Brain microvascular endothelial cell (primary cell): ENCODE measurements at regions not wholly inside any gene's neighbourhood (a gene's known extent, or its start where the extent isn't known, plus 50 kb on each side); places are given as distances from the start of the nearest gene placed in this dataset.

Experiments used
- DNase-seq: peaks from one replicate; pipeline ENCODE4 v3.0.0-alpha.2; 2020
- H3K27ac ChIP-seq: fragments of 250-450 bp; sonication (Bioruptor Pico); 2 replicates; pipeline ENCODE4 v1.5.1; 2020; ENCODE audit warnings: mild to moderate bottlenecking, moderate library complexity
- H3K27me3 ChIP-seq: fragments of 250-450 bp; sonication (Bioruptor Pico); replicated peaks from 2 replicates; pipeline ENCODE4 v1.5.1; 2020; ENCODE audit warnings: mild to moderate bottlenecking
- H3K36me3 ChIP-seq: fragments of 250-450 bp; sonication (Bioruptor Pico); replicated peaks from 2 replicates; pipeline ENCODE4 v1.5.1; 2020; ENCODE audit warnings: mild to moderate bottlenecking
- H3K4me3 ChIP-seq: 2 replicates; pipeline ENCODE4 v1.5.1; 2011; ENCODE audit warnings: low read depth, mild to moderate bottlenecking, control low read depth, low read length, moderate library complexity
- in situ Hi-C: cut with HindIII; loops from 2 replicates; pipeline ENCODE4 v1.10.0; 2017; ENCODE audit warnings: low sequenced_read_pairs, low pct_ligation_motif_present
- TF ChIP-seq, protein P1 (sequence below): IDR thresholded peaks from 2 replicates; pipeline ENCODE4 v1.5.1; 2011; ENCODE audit warnings: low read depth, mild to moderate bottlenecking, moderate library complexity, low read length, control low read depth, inconsistent platforms; ENCODE audit errors: missing control alignments

DNA sequence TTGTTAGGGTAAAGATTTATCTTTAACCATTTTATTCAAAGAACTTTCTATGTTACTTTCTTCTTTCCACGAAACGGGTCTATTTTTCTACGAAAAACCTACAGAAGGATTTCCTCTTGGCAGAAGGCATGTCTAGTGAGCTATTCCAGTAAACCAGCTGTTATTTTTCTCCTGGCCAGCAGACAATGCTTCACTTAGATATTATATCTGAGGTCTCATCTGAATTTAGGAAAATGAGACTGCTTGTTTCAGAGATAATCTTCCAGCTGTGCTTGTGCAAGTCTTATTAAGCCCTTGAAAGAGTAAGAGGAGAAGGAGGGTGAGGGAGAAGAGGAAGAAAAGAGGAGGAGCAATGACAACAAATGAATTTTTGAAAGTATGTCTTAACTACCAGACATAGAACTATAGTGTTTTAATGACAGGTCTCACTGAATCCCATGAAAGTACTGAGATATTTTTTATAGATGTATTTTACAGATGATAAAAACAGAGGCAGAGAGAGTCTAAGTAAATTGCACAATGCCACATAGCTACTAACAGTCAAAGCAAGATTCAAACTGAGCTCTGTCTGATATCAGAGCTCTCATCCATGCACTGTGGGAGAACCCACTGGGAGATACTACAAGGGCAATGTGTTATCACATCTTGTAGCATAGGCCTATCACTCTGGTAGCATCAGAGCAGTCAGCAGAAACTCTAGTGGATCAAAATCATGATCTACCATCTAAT is 54.6 kb upstream of the SAMSN1 start:
- Histone ChIP-seq H3K4me3 (no peak overlapping the region), H3K27ac (no peak overlapping the region), H3K27me3 (no peaks in the 10 kb centered on the region), H3K36me3 (no peaks in the 10 kb centered on the region)
- in situ Hi-C loops, result no loop called here
- no peak for DNase-seq
- TF ChIP-seq, protein P1, sequence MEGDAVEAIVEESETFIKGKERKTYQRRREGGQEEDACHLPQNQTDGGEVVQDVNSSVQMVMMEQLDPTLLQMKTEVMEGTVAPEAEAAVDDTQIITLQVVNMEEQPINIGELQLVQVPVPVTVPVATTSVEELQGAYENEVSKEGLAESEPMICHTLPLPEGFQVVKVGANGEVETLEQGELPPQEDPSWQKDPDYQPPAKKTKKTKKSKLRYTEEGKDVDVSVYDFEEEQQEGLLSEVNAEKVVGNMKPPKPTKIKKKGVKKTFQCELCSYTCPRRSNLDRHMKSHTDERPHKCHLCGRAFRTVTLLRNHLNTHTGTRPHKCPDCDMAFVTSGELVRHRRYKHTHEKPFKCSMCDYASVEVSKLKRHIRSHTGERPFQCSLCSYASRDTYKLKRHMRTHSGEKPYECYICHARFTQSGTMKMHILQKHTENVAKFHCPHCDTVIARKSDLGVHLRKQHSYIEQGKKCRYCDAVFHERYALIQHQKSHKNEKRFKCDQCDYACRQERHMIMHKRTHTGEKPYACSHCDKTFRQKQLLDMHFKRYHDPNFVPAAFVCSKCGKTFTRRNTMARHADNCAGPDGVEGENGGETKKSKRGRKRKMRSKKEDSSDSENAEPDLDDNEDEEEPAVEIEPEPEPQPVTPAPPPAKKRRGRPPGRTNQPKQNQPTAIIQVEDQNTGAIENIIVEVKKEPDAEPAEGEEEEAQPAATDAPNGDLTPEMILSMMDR, result no peak

DNA sequence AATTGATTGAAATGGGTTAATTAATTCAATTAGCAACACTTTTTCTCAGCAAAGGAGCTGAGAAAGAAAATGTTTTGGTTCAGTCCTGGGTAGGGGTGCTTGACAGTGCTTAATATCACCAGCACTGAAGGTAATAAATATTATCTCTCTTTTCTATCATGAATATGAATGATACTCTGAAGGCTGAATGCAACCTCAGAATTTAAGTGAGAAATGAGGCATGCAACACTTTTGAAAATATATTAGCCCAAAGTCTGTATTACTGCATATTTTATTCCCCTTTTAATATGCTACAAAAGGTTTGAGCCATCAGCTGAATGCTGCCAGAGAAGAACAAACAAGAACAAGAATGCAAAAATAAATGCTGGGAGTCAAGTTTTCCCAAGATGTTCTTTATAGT is 52.0 kb upstream of the SAMSN1 start:
- Histone ChIP-seq H3K4me3 (no peak overlapping the region), H3K27me3 (no peaks in the 10 kb centered on the region), H3K36me3 (no peaks in the 10 kb centered on the region), H3K27ac (no peak overlapping the region)
- DNase-seq, result no peak
- in situ Hi-C loops, result no loop called here
- TF ChIP-seq, protein P1, result no peak
